ENCODE measurements at regions not wholly inside any gene's neighbourhood (a gene's known extent, or its start where the extent isn't known, plus 50 kb on each side); places are given as distances from the start of the nearest gene placed in this dataset.

DNA sequence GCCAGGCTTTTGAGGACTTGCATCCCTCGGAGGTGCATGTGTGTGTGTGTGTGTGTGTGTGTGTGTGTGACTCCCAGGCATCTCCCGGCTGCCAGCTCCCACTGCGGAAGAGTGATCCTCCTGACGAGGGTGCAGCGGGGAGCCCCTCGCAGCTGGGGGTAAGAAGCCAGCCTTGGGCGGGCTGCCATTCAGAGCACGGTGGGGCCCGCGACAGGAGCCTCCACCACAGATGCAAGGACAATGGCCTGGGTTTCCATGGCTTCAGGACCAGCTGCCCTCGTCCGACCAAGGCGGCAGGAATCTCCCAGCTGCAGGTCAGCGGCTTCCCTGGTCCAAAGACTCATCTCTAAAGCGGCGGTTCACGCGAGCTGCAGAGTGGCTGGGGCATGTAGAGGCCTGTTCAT is 908.5 kb downstream of the BRD1 start (continued):
- TF ChIP-seq ZBTB33 (CRISPR knock-in tag; IDR thresholded peaks at IDR 0.05) (peak; percentile 98), HNRNPL (IDR thresholded peaks at IDR 0.05; ENCODE audit: low read depth, low read length) (peak; percentile 42; the same call in 1 of the 2 replicates), ZNF292 (CRISPR knock-in tag; IDR thresholded peaks at IDR 0.05; ENCODE audit: borderline replicate concordance, low read depth) (no peak), BORCS8-MEF2B (CRISPR knock-in tag; IDR thresholded peaks at IDR 0.05) (no peak), NBN (conservative IDR thresholded peaks at IDR 0.05) (no peak)
- TF ChIP-seq, protein P1, sequence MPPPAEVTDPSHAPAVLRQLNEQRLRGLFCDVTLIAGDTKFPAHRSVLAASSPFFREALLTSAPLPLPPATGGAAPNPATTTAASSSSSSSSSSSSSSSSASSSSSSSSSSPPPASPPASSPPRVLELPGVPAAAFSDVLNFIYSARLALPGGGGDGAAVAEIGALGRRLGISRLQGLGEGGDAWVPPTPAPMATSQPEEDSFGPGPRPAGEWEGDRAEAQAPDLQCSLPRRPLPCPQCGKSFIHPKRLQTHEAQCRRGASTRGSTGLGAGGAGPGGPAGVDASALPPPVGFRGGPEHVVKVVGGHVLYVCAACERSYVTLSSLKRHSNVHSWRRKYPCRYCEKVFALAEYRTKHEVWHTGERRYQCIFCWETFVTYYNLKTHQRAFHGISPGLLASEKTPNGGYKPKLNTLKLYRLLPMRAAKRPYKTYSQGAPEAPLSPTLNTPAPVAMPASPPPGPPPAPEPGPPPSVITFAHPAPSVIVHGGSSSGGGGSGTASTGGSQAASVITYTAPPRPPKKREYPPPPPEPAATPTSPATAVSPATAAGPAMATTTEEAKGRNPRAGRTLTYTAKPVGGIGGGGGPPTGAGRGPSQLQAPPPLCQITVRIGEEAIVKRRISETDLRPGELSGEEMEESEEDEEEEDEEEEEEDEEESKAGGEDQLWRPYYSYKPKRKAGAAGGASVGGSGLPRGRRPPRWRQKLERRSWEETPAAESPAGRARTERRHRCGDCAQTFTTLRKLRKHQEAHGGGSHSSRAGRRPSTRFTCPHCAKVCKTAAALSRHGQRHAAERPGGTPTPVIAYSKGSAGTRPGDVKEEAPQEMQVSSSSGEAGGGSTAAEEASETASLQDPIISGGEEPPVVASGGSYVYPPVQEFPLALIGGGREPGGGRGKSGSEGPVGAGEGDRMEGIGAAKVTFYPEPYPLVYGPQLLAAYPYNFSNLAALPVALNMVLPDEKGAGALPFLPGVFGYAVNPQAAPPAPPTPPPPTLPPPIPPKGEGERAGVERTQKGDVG (CRISPR knock-in tag; IDR thresholded peaks at IDR 0.05; ENCODE audit: borderline replicate concordance), result peak; percentile 58; the same call in 1 of the 2 replicates

GRCh38 chr22:48918585-48919186 is 909.0 kb downstream of the BRD1 start:
- Histone ChIP-seq H3K4me2 (ENCODE audit: low read depth, low read length) (peak overlapping the region; percentile 48), H3K79me2 (ENCODE audit: insufficient read depth, low read length) (no peaks in the 10 kb centered on the region), H2AFZ (ENCODE audit: low read length) (no peak overlapping the region), H3K4me3 (replicated peaks in 1 of 3; ENCODE audit: insufficient read depth in 1 of 3, low read depth in 2 of 3, low read length in 3 of 3) (no peak overlapping the region), H3K9me3 (ENCODE audit: low read length) (peaks cover 12% of the 10 kb centered on the region), H4K20me1 (ENCODE audit: insufficient read depth, low read length) (no peaks in the 10 kb centered on the region), H3K27ac (ENCODE audit: extremely low read length, insufficient read depth, low read length) (peak overlapping the region; percentile 42), H3K36me3 (replicated peaks in 1 of 2; ENCODE audit: control insufficient read depth in 1 of 2, insufficient read depth in 2 of 2, low read length in 2 of 2) (no peaks in the 10 kb centered on the region), H3K9ac (ENCODE audit: insufficient read depth, low read depth, low read length) (no peak overlapping the region), H3K4me1 (ENCODE audit: insufficient read depth, low read length) (peaks cover 52% of the 10 kb centered on the region), H3K27me3 (ENCODE audit: control insufficient read depth in 1 of 2, insufficient read depth in 2 of 2, low read length in 2 of 2) (peaks cover 3 to 8% of the 10 kb centered on the region in 2 experiments; a peak in 3 of 5 replicates)
- FAIRE-seq, result peak; percentile 72
- peak; percentile 65 for DNase-seq (ENCODE audit: low spot score)
- intact Hi-C loops (cut with micrococcal nuclease; ENCODE audit: unreplicated experiment), result no loop called here
- CTCF ChIA-PET (ENCODE audit: low intra/inter-chr PET ratio, low total read pairs), result no interaction called here
- peak; percentile 88 for ATAC-seq
- POLR2A ChIA-PET, result interaction anchor here (0.8 to 1.5 kb wide), 3 partner anchors 20 to 216 kb away, joined by 3 to 14 read pairs (median 5); no protein-coding TSS in a partner anchor
- in situ Hi-C loops (cut with HindIII; ENCODE audit: extremely low pct_ligation_motif_present, low pct_unique_long_range_greater_than_20kb), result no loop called here
- WGBS (ENCODE audit: low lambda C conversion rate), result 32% methylated on average over 7 of the region's 7 CpGs
- no TSS peak for BruUV-seq (replicated peaks)
- TF ChIP-seq FOXA3 (CRISPR knock-in tag; IDR thresholded peaks at IDR 0.05) (peak; percentile 98), PLRG1 (conservative IDR thresholded peaks at IDR 0.05) (no peak), NFIC (IDR thresholded peaks at IDR 0.05; ENCODE audit: low read length) (peak; percentile 52; the same call in 1 of the 2 replicates), THRA (CRISPR knock-in tag; IDR thresholded peaks at IDR 0.05; ENCODE audit: borderline replicate concordance) (peak; percentile 53; the same call in 1 of the 2 replicates), SKIL (CRISPR knock-in tag; IDR thresholded peaks at IDR 0.05; ENCODE audit: borderline replicate concordance) (peak; percentile 62), ZNF816 (CRISPR knock-in tag; IDR thresholded peaks at IDR 0.05; ENCODE audit: borderline replicate concordance) (no peak)
- TF ChIP-seq, protein P2, sequence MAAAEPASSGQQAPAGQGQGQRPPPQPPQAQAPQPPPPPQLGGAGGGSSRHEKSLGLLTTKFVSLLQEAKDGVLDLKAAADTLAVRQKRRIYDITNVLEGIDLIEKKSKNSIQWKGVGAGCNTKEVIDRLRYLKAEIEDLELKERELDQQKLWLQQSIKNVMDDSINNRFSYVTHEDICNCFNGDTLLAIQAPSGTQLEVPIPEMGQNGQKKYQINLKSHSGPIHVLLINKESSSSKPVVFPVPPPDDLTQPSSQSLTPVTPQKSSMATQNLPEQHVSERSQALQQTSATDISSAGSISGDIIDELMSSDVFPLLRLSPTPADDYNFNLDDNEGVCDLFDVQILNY (CRISPR knock-in tag; conservative IDR thresholded peaks at IDR 0.05), result no peak

All from HepG2 (cell line).